NCI-H146 (cell line): ENCODE measurements at regions not wholly inside any gene's neighbourhood (a gene's known extent, or its start where the extent isn't known, plus 50 kb on each side); places are given as distances from the start of the nearest gene placed in this dataset.
"Not testable (repeated sequence)": the region's sequence is repeated elsewhere in the genome, so short reads cannot be mapped to it uniquely, and the experiment has no call there.

ENCODE experiments used
- DNase-seq: peaks from one replicate; lab custom pipeline; 2025; lab: John Stamatoyannopoulos, UW

GRCh38 chr7:128561116-128561722, 84.7 kb downstream of the METTL2B start:
- DNase-seq: not testable (repeated sequence)

DNA sequence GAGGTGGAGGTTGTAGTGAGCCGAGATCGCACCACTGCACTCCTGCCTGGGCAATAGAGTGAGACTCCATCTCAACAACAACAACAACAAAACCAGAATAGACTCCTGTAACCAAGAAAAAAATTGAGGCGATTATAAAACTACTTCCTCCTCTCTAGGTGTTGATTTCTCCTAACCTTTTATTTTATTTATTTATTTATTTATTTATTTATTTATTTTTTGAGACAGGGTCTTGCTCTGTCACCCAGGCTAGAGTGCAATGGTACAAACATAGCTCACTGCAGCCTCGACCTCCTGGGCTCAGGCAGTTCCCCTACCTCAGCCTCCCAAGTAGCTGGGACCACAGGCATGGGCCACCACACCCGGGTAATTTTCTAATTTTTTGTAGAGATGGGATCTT, 86.2 kb downstream of the METTL2B start:
- DNase-seq: not testable (repeated sequence)

DNA sequence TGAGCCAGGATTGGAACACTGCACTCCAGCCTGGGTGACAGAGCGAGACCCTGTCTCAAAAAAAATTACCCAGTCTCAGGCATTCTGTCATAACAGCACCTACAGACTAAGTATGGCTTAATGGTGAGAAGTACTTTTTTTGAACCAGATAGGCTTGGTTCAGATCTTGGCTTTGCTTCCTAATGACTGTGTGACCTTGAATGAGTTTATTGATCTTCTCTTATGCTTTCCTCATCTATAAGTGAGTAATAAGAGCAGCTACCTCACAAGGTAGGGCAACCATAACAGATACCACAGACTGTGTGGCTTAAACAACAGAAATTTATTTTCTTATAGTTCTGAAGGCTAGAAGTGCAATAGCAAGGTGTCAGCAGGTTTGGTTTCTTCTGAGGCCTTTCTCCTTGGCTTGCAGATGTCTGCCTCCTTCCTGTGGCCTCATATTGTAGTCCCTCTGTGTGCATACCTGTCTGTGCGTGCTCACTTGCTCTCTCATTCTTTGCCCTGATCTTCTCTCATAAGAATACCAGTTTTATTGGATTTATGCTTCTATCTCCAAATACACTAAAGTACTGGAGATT, 87.7 kb downstream of the METTL2B start:
- not testable (repeated sequence) for DNase-seq

GRCh38 chr7:128564932-128565864, 88.7 kb downstream of the METTL2B start:
- not testable (repeated sequence) for DNase-seq

GRCh38 chr7:128575277-128575676, 96.8 kb upstream of the GARIN1A start:
- DNase-seq: not testable (repeated sequence)

DNA sequence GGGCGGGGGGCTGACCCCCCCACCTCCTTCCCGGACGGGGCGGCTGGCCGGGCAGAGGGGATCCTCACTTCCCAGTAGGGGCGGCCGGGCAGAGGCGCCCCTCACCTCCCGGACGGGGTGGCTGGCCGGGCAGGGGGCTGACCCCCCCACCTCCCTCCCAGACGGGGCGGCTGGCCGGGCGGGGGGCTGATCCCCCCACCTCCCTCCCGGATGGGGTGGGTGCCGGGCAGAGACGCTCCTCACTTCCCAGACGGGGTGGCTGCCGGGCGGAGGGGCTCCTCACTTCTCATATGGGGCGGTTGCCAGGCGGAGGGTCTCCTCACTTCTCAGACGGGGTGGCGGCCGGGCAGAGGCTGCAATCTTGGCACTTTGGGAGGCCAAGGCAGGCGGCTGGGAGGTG, 95.1 kb upstream of the GARIN1A start:
- not testable (repeated sequence) for DNase-seq

DNA sequence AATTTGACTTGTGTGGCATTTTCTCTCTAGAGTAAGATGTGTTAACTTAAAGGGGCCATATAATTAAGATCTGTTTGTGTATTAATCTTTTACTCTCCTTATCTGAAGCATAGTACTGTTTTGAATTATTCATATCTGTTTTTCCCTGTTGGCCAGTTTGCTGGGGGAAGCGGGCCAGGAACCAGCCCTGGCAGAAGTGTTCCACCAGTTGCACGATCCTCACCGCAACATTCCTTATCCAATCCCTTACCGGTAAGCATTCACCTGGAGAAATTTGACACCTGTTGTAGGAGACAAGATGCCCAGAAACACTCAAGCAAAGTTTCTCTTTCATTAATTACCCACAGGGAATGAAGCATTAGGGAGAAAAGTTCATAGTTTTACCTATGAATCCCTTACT, 92.2 kb upstream of the GARIN1A start:
- DNase-seq: not testable (repeated sequence)

- not testable (repeated sequence) for DNase-seq
These were observed 91.0 kb upstream of the GARIN1A start for GRCh38 chr7:128581100-128581499.

GRCh38 chr7:128581825-128582561, 90.1 kb upstream of the GARIN1A start:
- DNase-seq: not testable (repeated sequence)

GRCh38 chr7:128586715-128587114, 85.4 kb upstream of the GARIN1A start:
- DNase-seq: not testable (repeated sequence)

DNA sequence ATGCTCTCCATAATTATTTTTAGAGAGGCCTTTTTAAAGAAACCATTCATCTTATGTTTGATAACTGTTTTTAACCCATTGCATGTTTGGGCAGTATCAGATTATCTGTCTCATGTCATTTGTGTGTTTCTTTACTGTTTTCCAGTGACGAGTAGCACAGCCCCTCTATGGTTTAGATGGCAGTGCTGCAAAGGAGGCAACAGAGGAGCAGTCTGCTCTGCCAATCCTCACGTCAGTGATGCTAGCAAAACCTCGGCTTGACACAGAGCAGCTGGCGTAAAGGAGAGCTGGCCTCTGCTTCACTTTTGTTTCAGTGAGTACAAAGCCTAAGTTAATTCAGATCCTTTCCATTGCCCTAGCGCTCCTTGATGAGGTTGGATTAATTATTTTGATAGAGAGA, 80.4 kb upstream of the GARIN1A start:
- no peak for DNase-seq

DNA sequence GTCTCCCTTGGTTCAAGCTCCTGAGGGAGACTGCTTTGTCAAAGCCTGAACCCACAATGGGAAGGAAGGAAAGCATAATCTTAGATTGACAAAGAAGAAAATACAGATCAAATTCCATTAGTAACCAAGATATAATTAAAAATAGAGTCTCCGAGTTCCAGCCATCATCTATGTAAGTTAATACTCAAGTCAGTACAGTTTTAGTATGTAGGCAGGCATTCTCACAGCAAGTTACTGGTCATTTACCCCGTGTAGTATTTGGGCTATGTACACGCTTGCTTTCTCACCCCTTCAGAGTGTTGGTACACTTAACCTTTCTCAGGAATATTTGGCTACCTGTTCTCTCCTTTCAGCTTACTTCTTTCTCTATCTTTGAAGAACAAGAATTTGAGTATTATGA, 79.9 kb upstream of the GARIN1A start:
- not testable (repeated sequence) for DNase-seq

DNA sequence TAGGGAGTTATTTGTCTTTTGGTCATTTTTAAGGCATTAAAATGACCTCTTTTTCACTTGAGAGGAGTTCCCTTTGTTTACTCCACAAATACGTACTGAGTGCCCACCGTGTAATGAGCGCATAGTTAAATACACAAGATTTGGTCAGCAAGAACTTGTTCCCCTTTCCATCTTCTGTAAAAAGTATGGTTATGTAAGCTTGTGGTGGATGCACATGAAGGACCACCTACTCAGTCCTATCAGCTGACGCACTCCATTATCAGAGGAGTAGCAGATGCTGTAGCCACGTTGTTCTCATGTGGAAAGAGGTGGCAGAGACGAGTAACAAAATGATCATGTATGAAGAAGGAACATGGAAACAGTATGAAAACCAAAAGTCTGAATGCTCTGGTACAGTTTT, 78.0 kb upstream of the GARIN1A start:
- not testable (repeated sequence) for DNase-seq

GRCh38 chr7:128596336-128597128, 75.6 kb upstream of the GARIN1A start:
- DNase-seq: not testable (repeated sequence)

DNA sequence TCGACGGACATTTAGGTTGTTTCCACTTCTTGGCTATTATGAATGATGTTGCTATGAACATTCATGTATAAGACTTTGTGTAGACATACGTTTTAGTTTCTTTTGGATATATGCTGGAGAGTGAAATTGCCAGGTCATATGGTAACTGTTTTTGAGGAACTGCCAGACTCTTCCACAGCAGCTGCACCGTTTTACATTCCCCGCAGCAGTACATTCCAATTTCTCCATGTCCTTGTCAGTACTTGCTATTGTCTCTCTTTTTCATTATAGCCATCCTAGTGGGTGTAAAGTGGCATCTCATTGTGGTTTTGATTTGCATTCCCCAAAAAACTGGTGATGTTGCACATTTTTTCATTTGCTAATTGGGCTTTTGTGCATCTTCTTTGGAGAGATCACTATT, 73.1 kb upstream of the GARIN1A start:
- DNase-seq: not testable (repeated sequence)

GRCh38 chr7:128608678-128609421, 63.2 kb upstream of the GARIN1A start:
- DNase-seq: peak; percentile 38

DNA sequence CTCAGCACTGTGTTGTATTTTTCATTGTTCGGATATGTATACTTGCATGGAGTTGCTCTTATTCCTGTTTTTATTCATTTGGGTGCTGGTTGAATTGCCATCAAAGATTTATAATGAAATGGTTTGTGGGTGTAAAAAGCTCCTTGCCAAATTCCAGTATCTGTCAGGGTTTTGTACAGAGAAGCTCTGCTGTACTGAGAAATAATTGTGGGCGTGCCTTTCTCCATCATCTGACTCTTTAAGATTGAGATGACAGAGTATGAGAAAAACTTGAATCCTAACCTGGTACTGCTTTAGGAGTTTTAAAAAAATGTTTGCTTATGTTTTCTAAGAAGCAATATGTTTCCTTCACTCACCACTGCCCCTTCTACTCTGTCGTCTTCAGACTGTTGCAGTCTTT, 58.7 kb upstream of the GARIN1A start:
- DNase-seq: not testable (repeated sequence)

GRCh38 chr7:128614812-128615211, 57.3 kb upstream of the GARIN1A start:
- not testable (repeated sequence) for DNase-seq

DNA sequence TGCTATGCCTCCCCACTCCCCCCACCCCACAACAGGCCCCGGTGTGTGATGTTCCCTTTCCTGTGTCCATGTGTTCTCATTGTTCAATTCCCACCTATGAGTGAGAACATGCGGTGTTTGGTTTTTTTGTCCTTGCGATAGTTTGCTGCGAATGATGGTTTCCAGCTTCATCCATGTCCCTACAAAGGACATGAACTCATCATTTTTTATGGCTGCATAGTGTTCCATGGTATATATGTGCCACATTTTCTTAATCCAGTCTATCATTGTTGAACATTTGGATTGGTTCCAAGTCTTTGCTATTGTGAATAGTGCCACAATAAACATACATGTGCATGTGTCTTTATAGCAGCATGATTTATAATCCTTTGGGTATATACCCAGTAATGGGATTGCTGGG, 55.3 kb upstream of the GARIN1A start:
- DNase-seq: not testable (repeated sequence)
